ENCODE measurements at regions not wholly inside any gene's neighbourhood (a gene's known extent, or its start where the extent isn't known, plus 50 kb on each side); places are given as distances from the start of the nearest gene placed in this dataset.

DNA sequence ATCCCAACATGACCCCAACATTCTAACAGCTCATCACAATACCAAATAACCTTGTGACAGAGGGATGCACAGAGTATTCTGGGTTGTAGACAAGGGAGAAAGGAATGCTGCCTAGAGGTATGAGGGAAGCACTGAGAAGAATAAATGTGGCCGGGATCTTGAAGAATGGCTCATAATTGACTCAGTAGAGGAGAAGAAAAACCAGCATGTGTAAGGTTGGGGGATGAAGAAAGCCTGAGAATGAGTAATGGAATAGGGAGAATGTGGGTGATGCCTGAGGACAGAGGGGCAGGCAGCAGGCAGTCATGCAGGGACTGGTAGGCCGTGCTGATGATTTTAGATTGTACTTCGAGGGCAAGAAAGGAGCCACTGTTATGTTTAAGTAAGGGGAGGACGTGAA is 75.4 kb upstream of the ELMO1 start:
- H3K27ac ChIP-seq, result no peak overlapping the region
- no peaks in the 10 kb centered on the region for H3K36me3 ChIP-seq
- ATAC-seq, result no peak
- intact Hi-C loops (cut with DNase I; ENCODE audit: low total_unique reads) (no loop called here), in situ Hi-C loops (cut with MboI; ENCODE audit: low sequenced_read_pairs in 4 of 4) (loop anchor here in 1 of 4 donors (25.0 kb wide), 1 partner anchor 313 kb away; the partner anchor contains the start of gene NME8)
- H3K9me3 ChIP-seq, result no peaks in the 10 kb centered on the region
- DNase-seq, result no peak
- no peak overlapping the region for H3K4me3 ChIP-seq
- H3K27me3 ChIP-seq, result no peaks in the 10 kb centered on the region
- H3K4me1 ChIP-seq, result no peaks in the 10 kb centered on the region
- TF ChIP-seq, protein P1, sequence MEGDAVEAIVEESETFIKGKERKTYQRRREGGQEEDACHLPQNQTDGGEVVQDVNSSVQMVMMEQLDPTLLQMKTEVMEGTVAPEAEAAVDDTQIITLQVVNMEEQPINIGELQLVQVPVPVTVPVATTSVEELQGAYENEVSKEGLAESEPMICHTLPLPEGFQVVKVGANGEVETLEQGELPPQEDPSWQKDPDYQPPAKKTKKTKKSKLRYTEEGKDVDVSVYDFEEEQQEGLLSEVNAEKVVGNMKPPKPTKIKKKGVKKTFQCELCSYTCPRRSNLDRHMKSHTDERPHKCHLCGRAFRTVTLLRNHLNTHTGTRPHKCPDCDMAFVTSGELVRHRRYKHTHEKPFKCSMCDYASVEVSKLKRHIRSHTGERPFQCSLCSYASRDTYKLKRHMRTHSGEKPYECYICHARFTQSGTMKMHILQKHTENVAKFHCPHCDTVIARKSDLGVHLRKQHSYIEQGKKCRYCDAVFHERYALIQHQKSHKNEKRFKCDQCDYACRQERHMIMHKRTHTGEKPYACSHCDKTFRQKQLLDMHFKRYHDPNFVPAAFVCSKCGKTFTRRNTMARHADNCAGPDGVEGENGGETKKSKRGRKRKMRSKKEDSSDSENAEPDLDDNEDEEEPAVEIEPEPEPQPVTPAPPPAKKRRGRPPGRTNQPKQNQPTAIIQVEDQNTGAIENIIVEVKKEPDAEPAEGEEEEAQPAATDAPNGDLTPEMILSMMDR (IDR thresholded peaks at IDR 0.05 in 4 of 5, conservative IDR thresholded peaks at IDR 0.05 in 1 of 5), result no peak

DNA sequence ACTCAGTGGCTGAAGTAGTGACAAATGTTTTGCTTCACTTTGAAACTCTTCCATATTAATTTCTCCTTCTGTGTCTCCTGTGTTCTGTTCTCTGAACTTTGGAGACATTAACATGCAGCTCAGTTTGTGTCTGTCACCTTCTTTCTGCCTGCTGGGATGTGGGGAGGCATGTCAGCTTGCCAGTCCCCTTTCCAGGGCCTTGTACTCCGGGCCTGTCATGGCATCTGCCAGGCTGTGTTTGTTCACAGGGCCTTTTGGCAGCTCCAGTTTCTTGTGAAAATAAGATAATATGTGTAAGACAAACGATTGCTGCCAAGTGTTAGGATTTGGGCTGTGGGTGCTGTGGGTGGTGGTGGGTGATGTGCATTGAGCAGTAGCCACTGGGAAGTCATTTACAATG is 76.1 kb upstream of the ELMO1 start:
- Histone ChIP-seq H3K36me3 (no peaks in the 10 kb centered on the region), H3K9me3 (no peaks in the 10 kb centered on the region), H3K27me3 (no peaks in the 10 kb centered on the region), H3K4me1 (no peaks in the 10 kb centered on the region), H3K27ac (no peak overlapping the region), H3K4me3 (no peak overlapping the region)
- DNase-seq, result no peak
- intact Hi-C loops (cut with DNase I; ENCODE audit: low total_unique reads), result no loop called here
- TF ChIP-seq POLR2A (IDR thresholded peaks at IDR 0.05), result no peak
- TF ChIP-seq, protein P1 (IDR thresholded peaks at IDR 0.05 in 4 of 5, conservative IDR thresholded peaks at IDR 0.05 in 1 of 5), result no peak
- no peak for ATAC-seq
- in situ Hi-C loops (cut with MboI; ENCODE audit: low sequenced_read_pairs in 4 of 4), result loop anchor here in 1 of 4 donors (25.0 kb wide), 1 partner anchor 313 kb away; the partner anchor contains the start of gene NME8

DNA sequence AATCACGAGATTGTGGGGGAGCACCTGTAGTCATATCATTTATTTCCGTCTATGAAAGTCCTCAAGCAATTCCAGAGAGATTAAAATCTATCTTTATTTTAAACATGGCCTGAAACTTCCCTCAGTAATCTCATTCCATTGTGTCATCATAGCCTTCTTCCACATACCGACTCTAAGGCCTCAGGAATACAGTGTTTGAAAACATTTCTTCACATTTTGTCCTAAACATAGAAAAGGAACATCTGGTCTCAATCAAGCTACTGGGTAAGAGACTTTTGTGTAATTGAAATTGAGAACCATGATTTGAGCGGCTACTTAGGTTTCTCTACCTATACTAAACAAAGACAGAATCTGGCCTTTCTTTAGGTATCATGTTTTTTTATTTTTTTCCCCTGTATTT is 78.0 kb upstream of the ELMO1 start:
- no peaks in the 10 kb centered on the region for H3K4me1 ChIP-seq
- ATAC-seq (no peak), DNase-seq (no peak)
- H3K9me3 ChIP-seq, result no peaks in the 10 kb centered on the region
- intact Hi-C loops (cut with DNase I; ENCODE audit: low total_unique reads) (no loop called here), in situ Hi-C loops (cut with MboI; ENCODE audit: low sequenced_read_pairs in 4 of 4) (no loop called here)
- H3K27ac ChIP-seq, result no peak overlapping the region
- H3K36me3 ChIP-seq, result no peaks in the 10 kb centered on the region
- H3K4me3 ChIP-seq, result no peak overlapping the region
- no peak for TF ChIP-seq POLR2A (IDR thresholded peaks at IDR 0.05)
- TF ChIP-seq, protein P1 (IDR thresholded peaks at IDR 0.05 in 4 of 5, conservative IDR thresholded peaks at IDR 0.05 in 1 of 5), result no peak
- H3K27me3 ChIP-seq, result no peaks in the 10 kb centered on the region

DNA sequence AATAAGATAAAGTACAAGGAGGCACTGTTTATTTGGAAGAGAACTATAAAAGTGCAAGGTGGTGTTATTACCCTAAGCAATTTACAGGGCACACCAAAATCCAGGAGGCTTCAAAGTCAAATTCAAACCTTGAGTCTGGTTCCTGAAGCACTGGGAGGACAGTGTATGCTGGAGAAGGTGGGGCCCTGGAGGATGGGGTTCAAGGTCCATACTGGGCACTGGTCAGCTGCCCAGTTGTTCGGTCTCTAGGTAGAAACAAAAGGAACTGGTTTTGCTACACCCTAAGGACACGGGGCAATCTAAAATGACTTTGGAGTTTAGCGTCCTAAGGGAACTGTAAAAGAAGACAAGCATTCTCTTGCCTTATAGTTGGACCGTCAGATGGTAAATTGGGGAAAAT is 78.4 kb upstream of the ELMO1 start:
- H3K9me3 ChIP-seq, result no peaks in the 10 kb centered on the region
- DNase-seq, result no peak
- in situ Hi-C loops (cut with MboI; ENCODE audit: low sequenced_read_pairs in 4 of 4), result no loop called here
- no peak for TF ChIP-seq POLR2A (IDR thresholded peaks at IDR 0.05)
- TF ChIP-seq, protein P1 (IDR thresholded peaks at IDR 0.05 in 4 of 5, conservative IDR thresholded peaks at IDR 0.05 in 1 of 5), result no peak
- no peaks in the 10 kb centered on the region for H3K27me3 ChIP-seq
- intact Hi-C loops (cut with DNase I; ENCODE audit: low total_unique reads), result no loop called here
- no peaks in the 10 kb centered on the region for H3K4me1 ChIP-seq
- no peak overlapping the region for H3K4me3 ChIP-seq
- no peaks in the 10 kb centered on the region for H3K36me3 ChIP-seq
- ATAC-seq, result no peak
- H3K27ac ChIP-seq, result no peak overlapping the region

DNA sequence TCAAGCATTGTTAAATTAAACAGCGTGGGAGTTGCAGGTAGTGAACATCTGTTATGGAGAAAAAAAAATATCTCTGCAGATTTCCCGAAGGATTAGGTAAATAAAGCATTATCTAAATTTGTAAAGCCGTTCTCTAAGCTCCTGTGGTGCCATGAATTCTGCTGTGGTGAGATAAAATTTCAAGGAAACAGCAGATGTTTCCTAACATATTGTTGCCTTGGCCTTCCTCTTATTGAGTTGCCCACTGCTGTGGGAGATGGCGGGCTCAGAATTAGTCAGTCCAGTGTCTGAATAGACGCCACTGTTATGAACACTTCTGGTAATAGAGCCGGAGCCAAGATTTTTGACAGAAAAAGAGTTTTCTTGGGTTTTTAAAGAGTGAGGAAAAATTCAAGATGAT is 82.6 kb upstream of the ELMO1 start:
- ATAC-seq, result no peak
- Histone ChIP-seq H3K27me3 (no peaks in the 10 kb centered on the region), H3K4me1 (no peaks in the 10 kb centered on the region), H3K27ac (no peak overlapping the region), H3K9me3 (no peaks in the 10 kb centered on the region), H3K4me3 (no peak overlapping the region), H3K36me3 (no peaks in the 10 kb centered on the region)
- TF ChIP-seq, protein P1 (IDR thresholded peaks at IDR 0.05 in 4 of 5, conservative IDR thresholded peaks at IDR 0.05 in 1 of 5), result no peak
- TF ChIP-seq POLR2A (IDR thresholded peaks at IDR 0.05), result no peak
- DNase-seq, result no peak
- in situ Hi-C loops (cut with MboI; ENCODE audit: low sequenced_read_pairs in 4 of 4) (no loop called here), intact Hi-C loops (cut with DNase I; ENCODE audit: low total_unique reads) (no loop called here)

Data from gastrocnemius medialis (tissue), 4 donors.